Keratinocyte (primary cell): ENCODE measurements at regions not wholly inside any gene's neighbourhood (a gene's known extent, or its start where the extent isn't known, plus 50 kb on each side); places are given as distances from the start of the nearest gene placed in this dataset.

Source experiments
- DNase-seq: peaks from one replicate; pipeline ENCODE4 v3.0.0-alpha.2; 2011; ENCODE audit warnings: low read depth, missing footprints, low spot score
- FAIRE-seq: peaks from 2 replicates; lab custom pipeline; 2011; peaks lifted over from hg19 to GRCh38; lab: Jason Lieb, UNC
- H2AFZ ChIP-seq: 2 replicates; pipeline ENCODE4 v1.6.0; 2012; ENCODE audit warnings: low read length, control low read depth, inconsistent platforms; ENCODE audit not compliant: control insufficient read depth
- H3K27ac ChIP-seq: 2 replicates; pipeline ENCODE4 v1.5.1; 2011; ENCODE audit warnings: low read length; ENCODE audit not compliant: control insufficient read depth, insufficient read depth
- H3K27me3 ChIP-seq: 3 replicates; pipeline ENCODE4 v1.6.0; 2011; ENCODE audit warnings: low read length; ENCODE audit not compliant: control insufficient read depth, insufficient read depth; ENCODE audit errors: extremely low read depth
- H3K36me3 ChIP-seq, 2 experiments: 2 replicates in 1 of 2; 3 replicates in 1 of 2; pipeline ENCODE4 v1.5.1; 2011; ENCODE audit warnings: low read length in 2 of 2, mild to moderate bottlenecking in 1 of 2; ENCODE audit not compliant: control insufficient read depth in 2 of 2, insufficient read depth in 2 of 2; ENCODE audit errors: extremely low read depth in 1 of 2
- H3K4me1 ChIP-seq: 3 replicates; pipeline ENCODE4 v1.5.1; 2011; ENCODE audit warnings: low read length; ENCODE audit not compliant: control insufficient read depth, insufficient read depth; ENCODE audit errors: extremely low read depth
- H3K4me2 ChIP-seq: 3 replicates; pipeline ENCODE4 v1.6.0; 2011; ENCODE audit warnings: low read depth, low read length; ENCODE audit not compliant: control insufficient read depth, insufficient read depth; ENCODE audit errors: extremely low read depth
- H3K4me3 ChIP-seq, 3 experiments: fragments of 200-600 bp in 1 of 3; sonication (generic) in 1 of 3; 2 replicates in 2 of 3; 3 replicates in 1 of 3; pipeline ENCODE4 v1.5.1; 2011 to 2016; ENCODE audit warnings: low read length in 3 of 3, mild to moderate bottlenecking in 3 of 3, control low read depth in 2 of 3, inconsistent platforms in 1 of 3, low read depth in 1 of 3, mixed read lengths in 1 of 3, mixed run types in 1 of 3, moderate library complexity in 1 of 3; ENCODE audit not compliant: control insufficient read depth in 2 of 3, insufficient read depth in 2 of 3; ENCODE audit errors: extremely low read depth in 1 of 3
- H3K79me2 ChIP-seq: 2 replicates; pipeline ENCODE4 v1.6.0; 2012; ENCODE audit warnings: low read length; ENCODE audit not compliant: control insufficient read depth, insufficient read depth
- H3K9ac ChIP-seq: 3 replicates; pipeline ENCODE4 v1.6.0; 2011; ENCODE audit warnings: low read length; ENCODE audit not compliant: control insufficient read depth, insufficient read depth; ENCODE audit errors: extremely low read depth
- H3K9me1 ChIP-seq: 3 replicates; pipeline ENCODE4 v1.6.0; 2011; ENCODE audit warnings: low read length; ENCODE audit not compliant: control insufficient read depth, insufficient read depth; ENCODE audit errors: extremely low read depth
- H3K9me3 ChIP-seq: 2 replicates; pipeline ENCODE4 v1.5.1; 2012; ENCODE audit warnings: low read depth, low read length; ENCODE audit not compliant: control insufficient read depth
- H4K20me1 ChIP-seq: 3 replicates; pipeline ENCODE4 v1.6.0; 2011; ENCODE audit warnings: low read length; ENCODE audit not compliant: control insufficient read depth, insufficient read depth; ENCODE audit errors: extremely low read depth
- EZH2 ChIP-seq: IDR thresholded peaks from one replicate; pipeline ENCODE4 v1.6.1; 2012; ENCODE audit warnings: inconsistent platforms, mild to moderate bottlenecking, low read length, moderate library complexity
- dilution Hi-C: fragments of 300-500 bp; cut with MboI; formaldehyde crosslinking; loops from one replicate; pipeline ENCODE4 v1.7.0; 2020; ENCODE audit warnings: low sequenced_read_pairs; ENCODE audit not compliant: extremely low pct_ligation_motif_present
- TF ChIP-seq, protein P1 (sequence below), 3 experiments: IDR thresholded peaks in 1 of 3; conservative IDR thresholded peaks in 1 of 3; optimal IDR thresholded peaks in 1 of 3; 2 replicates in 2 of 3; 3 replicates in 1 of 3; pipeline versions ENCODE3 to v1.5.1; 2011; ENCODE audit warnings: low read length in 3 of 3, mild to moderate bottlenecking in 3 of 3, moderate library complexity in 2 of 3, control low read depth in 1 of 3, inconsistent platforms in 1 of 3; ENCODE audit not compliant: insufficient read depth in 2 of 3; ENCODE audit errors: extremely low read depth in 1 of 3

DNA sequence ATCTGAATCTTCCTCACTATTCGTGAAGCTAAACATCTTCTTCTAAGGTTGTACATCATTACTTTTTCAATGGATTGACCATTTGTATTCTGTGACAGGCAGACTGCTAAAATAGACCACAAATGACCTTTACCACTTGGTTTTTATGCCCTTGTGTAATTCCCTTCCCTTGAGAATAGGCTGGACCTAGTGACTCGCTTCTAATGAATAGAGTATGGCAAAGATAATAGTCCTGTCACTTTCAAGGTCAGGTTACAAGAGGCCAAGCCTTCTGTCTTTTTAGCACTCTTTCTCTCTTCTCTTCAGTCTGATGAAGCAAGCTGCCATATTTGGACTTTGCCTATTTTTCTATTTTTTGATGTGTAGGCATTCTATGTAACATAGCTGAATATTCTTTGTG lies 492.9 kb downstream of the SOX6 start:
- Histone ChIP-seq H3K9me3 (no peaks in the 10 kb centered on the region), H3K4me2 (no peak overlapping the region), H2AFZ (no peak overlapping the region), H3K79me2 (no peaks in the 10 kb centered on the region), H3K4me1 (peaks cover 21% of the 10 kb centered on the region), H3K27ac (no peak overlapping the region), H3K4me3 (no peak overlapping the region), H3K27me3 (no peaks in the 10 kb centered on the region), H3K9me1 (no peaks in the 10 kb centered on the region), H4K20me1 (no peaks in the 10 kb centered on the region), H3K9ac (no peak overlapping the region), H3K36me3 (no peaks in the 10 kb centered on the region)
- no peak for TF ChIP-seq EZH2
- TF ChIP-seq, protein P1, sequence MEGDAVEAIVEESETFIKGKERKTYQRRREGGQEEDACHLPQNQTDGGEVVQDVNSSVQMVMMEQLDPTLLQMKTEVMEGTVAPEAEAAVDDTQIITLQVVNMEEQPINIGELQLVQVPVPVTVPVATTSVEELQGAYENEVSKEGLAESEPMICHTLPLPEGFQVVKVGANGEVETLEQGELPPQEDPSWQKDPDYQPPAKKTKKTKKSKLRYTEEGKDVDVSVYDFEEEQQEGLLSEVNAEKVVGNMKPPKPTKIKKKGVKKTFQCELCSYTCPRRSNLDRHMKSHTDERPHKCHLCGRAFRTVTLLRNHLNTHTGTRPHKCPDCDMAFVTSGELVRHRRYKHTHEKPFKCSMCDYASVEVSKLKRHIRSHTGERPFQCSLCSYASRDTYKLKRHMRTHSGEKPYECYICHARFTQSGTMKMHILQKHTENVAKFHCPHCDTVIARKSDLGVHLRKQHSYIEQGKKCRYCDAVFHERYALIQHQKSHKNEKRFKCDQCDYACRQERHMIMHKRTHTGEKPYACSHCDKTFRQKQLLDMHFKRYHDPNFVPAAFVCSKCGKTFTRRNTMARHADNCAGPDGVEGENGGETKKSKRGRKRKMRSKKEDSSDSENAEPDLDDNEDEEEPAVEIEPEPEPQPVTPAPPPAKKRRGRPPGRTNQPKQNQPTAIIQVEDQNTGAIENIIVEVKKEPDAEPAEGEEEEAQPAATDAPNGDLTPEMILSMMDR (optimal IDR thresholded peaks at IDR 0.05 in 1 of 3, IDR thresholded peaks at IDR 0.05 in 1 of 3, conservative IDR thresholded peaks at IDR 0.05 in 1 of 3; ENCODE audit: extremely low read depth in 1 of 3, insufficient read depth in 2 of 3, low read length in 3 of 3) = no peak
- FAIRE-seq (no peak), DNase-seq (no peak)
- dilution Hi-C loops = no loop called here

DNA sequence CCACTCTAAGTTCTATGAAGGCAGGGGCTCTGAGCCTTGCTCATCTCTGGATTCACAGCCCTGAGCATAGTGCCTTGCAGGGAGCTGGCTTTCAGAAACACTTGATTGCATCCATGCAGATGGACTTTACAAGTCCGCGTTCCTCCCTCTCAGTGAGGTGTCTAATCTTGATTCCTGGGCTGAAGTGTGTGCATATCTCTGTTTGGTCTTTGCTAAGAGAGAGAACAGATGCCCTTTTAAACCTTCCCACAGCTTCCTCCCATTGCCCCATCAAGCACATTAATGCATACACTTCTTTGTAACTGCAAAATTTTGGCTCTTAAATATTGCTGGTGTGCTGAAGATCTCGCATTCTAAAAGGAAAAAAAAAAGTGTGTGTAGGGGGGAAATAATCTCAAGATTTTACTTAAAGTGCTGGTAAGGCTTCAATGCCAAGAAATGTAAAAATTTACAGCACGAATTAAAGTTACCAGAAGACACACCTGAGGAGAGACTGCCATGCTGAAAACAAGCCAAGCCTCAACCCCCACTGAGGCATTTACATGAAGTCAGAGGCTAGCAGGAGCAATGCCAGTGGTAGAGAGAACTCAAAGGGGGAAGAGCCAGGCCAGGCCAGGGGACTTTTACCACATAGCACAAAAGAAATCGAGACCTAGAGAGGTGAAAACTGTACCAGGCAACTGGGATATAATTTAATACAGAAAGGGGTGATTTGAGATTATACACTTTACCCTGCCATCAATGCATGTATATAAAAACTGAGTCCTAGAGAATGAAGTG lies 492.1 kb downstream of the SOX6 start:
- Histone ChIP-seq H4K20me1 (no peaks in the 10 kb centered on the region), H3K27me3 (no peaks in the 10 kb centered on the region), H3K4me1 (peaks cover 21% of the 10 kb centered on the region), H3K9ac (no peak overlapping the region), H2AFZ (peak overlapping the region; percentile 34), H3K27ac (peak overlapping the region; percentile 60), H3K9me1 (no peaks in the 10 kb centered on the region), H3K79me2 (no peaks in the 10 kb centered on the region), H3K4me2 (no peak overlapping the region), H3K4me3 (no peak overlapping the region), H3K9me3 (no peaks in the 10 kb centered on the region), H3K36me3 (no peaks in the 10 kb centered on the region)
- TF ChIP-seq EZH2 = no peak
- TF ChIP-seq, protein P1 (optimal IDR thresholded peaks at IDR 0.05 in 1 of 3, IDR thresholded peaks at IDR 0.05 in 1 of 3, conservative IDR thresholded peaks at IDR 0.05 in 1 of 3; ENCODE audit: extremely low read depth in 1 of 3, insufficient read depth in 2 of 3, low read length in 3 of 3) = no peak
- DNase-seq (no peak), FAIRE-seq (no peak)
- dilution Hi-C loops = no loop called here
